Osteoblast (primary cell): ENCODE measurements at regions not wholly inside any gene's neighbourhood (a gene's known extent, or its start where the extent isn't known, plus 50 kb on each side); places are given as distances from the start of the nearest gene placed in this dataset.

Source experiments
- DNase-seq: peaks from one replicate; pipeline ENCODE4 v3.0.0; 2011; ENCODE audit warnings: low spot score, mixed read lengths; ENCODE audit not compliant: insufficient read length; ENCODE audit errors: missing footprints
- H2AFZ ChIP-seq: 2 replicates; pipeline ENCODE4 v1.6.0; 2011; ENCODE audit warnings: mild to moderate bottlenecking, low read length
- H3K27ac ChIP-seq: 2 replicates; pipeline ENCODE4 v1.5.1; 2011; ENCODE audit warnings: mild to moderate bottlenecking, low read depth, low read length, moderate library complexity
- H3K27me3 ChIP-seq: 2 replicates; pipeline ENCODE4 v1.6.0; 2012; ENCODE audit warnings: mild to moderate bottlenecking, control low read depth, inconsistent platforms, low read length, moderate library complexity; ENCODE audit not compliant: insufficient read depth
- H3K36me3 ChIP-seq: 2 replicates; pipeline ENCODE4 v1.5.1; 2011; ENCODE audit warnings: mild to moderate bottlenecking, low read length, control low read depth, moderate library complexity; ENCODE audit not compliant: insufficient read depth
- H3K4me1 ChIP-seq: 2 replicates; pipeline ENCODE4 v1.5.1; 2011; ENCODE audit warnings: mild to moderate bottlenecking, low read length, control low read depth, moderate library complexity; ENCODE audit not compliant: insufficient read depth
- H3K4me2 ChIP-seq: 2 replicates; pipeline ENCODE4 v1.6.0; 2011; ENCODE audit warnings: mild to moderate bottlenecking, low read length; ENCODE audit not compliant: insufficient read depth
- H3K4me3 ChIP-seq: fragments of 200-600 bp; sonication (generic); 3 replicates; pipeline ENCODE4 v1.5.1; 2012; ENCODE audit warnings: mild to moderate bottlenecking, low read length, inconsistent platforms; ENCODE audit not compliant: insufficient read depth
- H3K79me2 ChIP-seq: 2 replicates; pipeline ENCODE4 v1.6.0; 2012; ENCODE audit warnings: mild to moderate bottlenecking, low read length, control low read depth, inconsistent platforms; ENCODE audit not compliant: insufficient read depth
- H3K9me3 ChIP-seq: 2 replicates; pipeline ENCODE4 v1.5.1; 2011; ENCODE audit warnings: low read depth, low read length, control low read depth
- H4K20me1 ChIP-seq: 2 replicates; pipeline ENCODE4 v1.6.0; 2012; ENCODE audit warnings: mild to moderate bottlenecking, low read length, control low read depth; ENCODE audit not compliant: insufficient read depth
- CTCF ChIP-seq: IDR thresholded peaks from 2 replicates; pipeline ENCODE4 v1.5.1; 2011; ENCODE audit warnings: mild to moderate bottlenecking, low read depth, low read length, moderate library complexity; ENCODE audit errors: extremely low read depth

- no peak overlapping the region for H3K4me3 ChIP-seq
- no peaks in the 10 kb centered on the region for H3K27me3 ChIP-seq
- H4K20me1 ChIP-seq, result no peaks in the 10 kb centered on the region
- TF ChIP-seq CTCF, result no peak
- no peaks in the 10 kb centered on the region for H3K9me3 ChIP-seq
- peak; percentile 86 for DNase-seq
- peak overlapping the region; percentile 19 for H3K4me2 ChIP-seq
- H3K79me2 ChIP-seq, result no peaks in the 10 kb centered on the region
- peaks cover 7% of the 10 kb centered on the region for H3K4me1 ChIP-seq
- no peaks in the 10 kb centered on the region for H3K36me3 ChIP-seq
- H3K27ac ChIP-seq, result peak overlapping the region; percentile 50
- H2AFZ ChIP-seq, result no peak overlapping the region
These were observed 111.8 kb upstream of the USP25 start for GRCh38 chr21:15617964-15618363.

GRCh38 chr21:15620892-15621291 is 108.9 kb upstream of the USP25 start:
- no peaks in the 10 kb centered on the region for H3K9me3 ChIP-seq
- no peak overlapping the region for H3K4me3 ChIP-seq
- H3K4me2 ChIP-seq, result no peak overlapping the region
- H3K27me3 ChIP-seq, result no peaks in the 10 kb centered on the region
- no peak overlapping the region for H3K27ac ChIP-seq
- H3K79me2 ChIP-seq, result no peaks in the 10 kb centered on the region
- H4K20me1 ChIP-seq, result no peaks in the 10 kb centered on the region
- no peak overlapping the region for H2AFZ ChIP-seq
- DNase-seq, result no peak
- TF ChIP-seq CTCF, result no peak
- H3K36me3 ChIP-seq, result no peaks in the 10 kb centered on the region
- peaks cover 7% of the 10 kb centered on the region for H3K4me1 ChIP-seq

GRCh38 chr21:15624646-15625045 is 105.1 kb upstream of the USP25 start:
- Histone ChIP-seq H2AFZ (no peak overlapping the region), H3K4me1 (no peaks in the 10 kb centered on the region), H3K79me2 (no peaks in the 10 kb centered on the region), H3K36me3 (no peaks in the 10 kb centered on the region), H4K20me1 (no peaks in the 10 kb centered on the region), H3K4me3 (no peak overlapping the region), H3K9me3 (no peaks in the 10 kb centered on the region), H3K4me2 (no peak overlapping the region), H3K27ac (no peak overlapping the region), H3K27me3 (no peaks in the 10 kb centered on the region)
- no peak for DNase-seq
- no peak for TF ChIP-seq CTCF

- Histone ChIP-seq H4K20me1 (no peaks in the 10 kb centered on the region), H3K27ac (no peak overlapping the region), H3K27me3 (no peaks in the 10 kb centered on the region), H3K4me2 (no peak overlapping the region), H3K4me3 (no peak overlapping the region), H2AFZ (no peak overlapping the region), H3K4me1 (no peaks in the 10 kb centered on the region), H3K9me3 (no peaks in the 10 kb centered on the region), H3K79me2 (no peaks in the 10 kb centered on the region), H3K36me3 (no peaks in the 10 kb centered on the region)
- no peak for TF ChIP-seq CTCF
- no peak for DNase-seq
These were observed 104.4 kb upstream of the USP25 start for GRCh38 chr21:15625363-15625762.
